Osteoblast (primary cell): ENCODE measurements at regions not wholly inside any gene's neighbourhood (a gene's known extent, or its start where the extent isn't known, plus 50 kb on each side); places are given as distances from the start of the nearest gene placed in this dataset.

ENCODE experiments used
- DNase-seq: peaks from one replicate; pipeline ENCODE4 v3.0.0; 2011; ENCODE audit warnings: low spot score, mixed read lengths; ENCODE audit not compliant: insufficient read length; ENCODE audit errors: missing footprints
- H2AFZ ChIP-seq: 2 replicates; pipeline ENCODE4 v1.6.0; 2011; ENCODE audit warnings: mild to moderate bottlenecking, low read length
- H3K27ac ChIP-seq: 2 replicates; pipeline ENCODE4 v1.5.1; 2011; ENCODE audit warnings: mild to moderate bottlenecking, low read depth, low read length, moderate library complexity
- H3K27me3 ChIP-seq: 2 replicates; pipeline ENCODE4 v1.6.0; 2012; ENCODE audit warnings: mild to moderate bottlenecking, control low read depth, inconsistent platforms, low read length, moderate library complexity; ENCODE audit not compliant: insufficient read depth
- H3K36me3 ChIP-seq: 2 replicates; pipeline ENCODE4 v1.5.1; 2011; ENCODE audit warnings: mild to moderate bottlenecking, low read length, control low read depth, moderate library complexity; ENCODE audit not compliant: insufficient read depth
- H3K4me1 ChIP-seq: 2 replicates; pipeline ENCODE4 v1.5.1; 2011; ENCODE audit warnings: mild to moderate bottlenecking, low read length, control low read depth, moderate library complexity; ENCODE audit not compliant: insufficient read depth
- H3K4me2 ChIP-seq: 2 replicates; pipeline ENCODE4 v1.6.0; 2011; ENCODE audit warnings: mild to moderate bottlenecking, low read length; ENCODE audit not compliant: insufficient read depth
- H3K4me3 ChIP-seq: fragments of 200-600 bp; sonication (generic); 3 replicates; pipeline ENCODE4 v1.5.1; 2012; ENCODE audit warnings: mild to moderate bottlenecking, low read length, inconsistent platforms; ENCODE audit not compliant: insufficient read depth
- H3K79me2 ChIP-seq: 2 replicates; pipeline ENCODE4 v1.6.0; 2012; ENCODE audit warnings: mild to moderate bottlenecking, low read length, control low read depth, inconsistent platforms; ENCODE audit not compliant: insufficient read depth
- H3K9me3 ChIP-seq: 2 replicates; pipeline ENCODE4 v1.5.1; 2011; ENCODE audit warnings: low read depth, low read length, control low read depth
- H4K20me1 ChIP-seq: 2 replicates; pipeline ENCODE4 v1.6.0; 2012; ENCODE audit warnings: mild to moderate bottlenecking, low read length, control low read depth; ENCODE audit not compliant: insufficient read depth
- CTCF ChIP-seq: IDR thresholded peaks from 2 replicates; pipeline ENCODE4 v1.5.1; 2011; ENCODE audit warnings: mild to moderate bottlenecking, low read depth, low read length, moderate library complexity; ENCODE audit errors: extremely low read depth

DNA sequence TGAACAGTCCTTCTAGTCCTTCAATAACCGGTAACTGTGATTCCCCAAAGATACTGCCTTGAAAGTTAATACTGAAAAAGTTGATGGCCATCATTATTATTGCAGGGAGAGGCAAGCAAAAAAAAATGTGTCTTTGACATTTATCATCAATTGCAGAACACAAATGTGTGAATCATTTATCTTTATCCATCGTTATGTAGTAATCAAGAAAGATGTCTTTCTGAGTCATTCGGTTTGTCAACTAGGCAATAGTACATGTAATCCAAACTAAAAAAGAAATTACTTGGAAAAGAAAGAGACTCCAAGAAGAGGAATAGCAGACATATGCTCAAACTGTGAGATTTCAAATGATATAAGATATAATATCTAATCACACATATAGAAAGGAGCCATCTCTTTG, 473.0 kb downstream of the CETN3 start:
- no peaks in the 10 kb centered on the region for H3K36me3 ChIP-seq
- no peaks in the 10 kb centered on the region for H3K79me2 ChIP-seq
- H3K27ac ChIP-seq, result no peak overlapping the region
- H2AFZ ChIP-seq, result no peak overlapping the region
- H3K4me3 ChIP-seq, result no peak overlapping the region
- H3K4me2 ChIP-seq, result no peak overlapping the region
- no peaks in the 10 kb centered on the region for H3K4me1 ChIP-seq
- H3K9me3 ChIP-seq, result no peaks in the 10 kb centered on the region
- no peaks in the 10 kb centered on the region for H4K20me1 ChIP-seq
- TF ChIP-seq CTCF, result no peak
- DNase-seq, result no peak
- H3K27me3 ChIP-seq, result no peaks in the 10 kb centered on the region

DNA sequence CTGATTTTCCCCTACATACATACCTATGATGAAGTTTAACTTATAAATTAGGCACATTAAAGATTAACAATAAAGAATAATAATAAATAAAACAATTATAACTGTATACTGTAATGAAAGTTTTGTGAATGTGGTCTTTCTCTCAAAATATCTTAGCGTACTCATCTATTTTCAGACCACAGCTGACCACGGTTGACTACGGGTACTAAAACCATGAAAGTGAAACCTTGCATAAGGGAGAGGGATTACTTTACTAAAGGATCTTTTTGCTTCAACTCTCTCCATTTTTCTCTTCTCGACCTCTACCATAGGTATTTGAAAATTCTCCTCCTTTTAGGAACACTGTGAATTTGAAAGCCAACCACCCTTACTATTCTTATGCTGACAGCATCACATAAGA, 475.5 kb downstream of the CETN3 start:
- no peak overlapping the region for H3K4me3 ChIP-seq
- no peak for DNase-seq
- H3K27ac ChIP-seq, result no peak overlapping the region
- H2AFZ ChIP-seq, result no peak overlapping the region
- peaks cover 4% of the 10 kb centered on the region for H3K4me1 ChIP-seq
- no peaks in the 10 kb centered on the region for H3K36me3 ChIP-seq
- no peaks in the 10 kb centered on the region for H4K20me1 ChIP-seq
- H3K4me2 ChIP-seq, result no peak overlapping the region
- H3K27me3 ChIP-seq, result no peaks in the 10 kb centered on the region
- H3K9me3 ChIP-seq, result no peaks in the 10 kb centered on the region
- no peaks in the 10 kb centered on the region for H3K79me2 ChIP-seq
- no peak for TF ChIP-seq CTCF

GRCh38 chr5:89932771-89933181, 476.8 kb downstream of the CETN3 start:
- H3K4me1 ChIP-seq, result peaks cover 4% of the 10 kb centered on the region
- no peaks in the 10 kb centered on the region for H3K9me3 ChIP-seq
- H3K36me3 ChIP-seq, result no peaks in the 10 kb centered on the region
- H3K4me3 ChIP-seq, result no peak overlapping the region
- H3K27ac ChIP-seq, result no peak overlapping the region
- no peak for TF ChIP-seq CTCF
- no peaks in the 10 kb centered on the region for H3K79me2 ChIP-seq
- H3K4me2 ChIP-seq, result no peak overlapping the region
- H4K20me1 ChIP-seq, result no peaks in the 10 kb centered on the region
- H3K27me3 ChIP-seq, result no peaks in the 10 kb centered on the region
- no peak overlapping the region for H2AFZ ChIP-seq
- DNase-seq, result no peak

DNA sequence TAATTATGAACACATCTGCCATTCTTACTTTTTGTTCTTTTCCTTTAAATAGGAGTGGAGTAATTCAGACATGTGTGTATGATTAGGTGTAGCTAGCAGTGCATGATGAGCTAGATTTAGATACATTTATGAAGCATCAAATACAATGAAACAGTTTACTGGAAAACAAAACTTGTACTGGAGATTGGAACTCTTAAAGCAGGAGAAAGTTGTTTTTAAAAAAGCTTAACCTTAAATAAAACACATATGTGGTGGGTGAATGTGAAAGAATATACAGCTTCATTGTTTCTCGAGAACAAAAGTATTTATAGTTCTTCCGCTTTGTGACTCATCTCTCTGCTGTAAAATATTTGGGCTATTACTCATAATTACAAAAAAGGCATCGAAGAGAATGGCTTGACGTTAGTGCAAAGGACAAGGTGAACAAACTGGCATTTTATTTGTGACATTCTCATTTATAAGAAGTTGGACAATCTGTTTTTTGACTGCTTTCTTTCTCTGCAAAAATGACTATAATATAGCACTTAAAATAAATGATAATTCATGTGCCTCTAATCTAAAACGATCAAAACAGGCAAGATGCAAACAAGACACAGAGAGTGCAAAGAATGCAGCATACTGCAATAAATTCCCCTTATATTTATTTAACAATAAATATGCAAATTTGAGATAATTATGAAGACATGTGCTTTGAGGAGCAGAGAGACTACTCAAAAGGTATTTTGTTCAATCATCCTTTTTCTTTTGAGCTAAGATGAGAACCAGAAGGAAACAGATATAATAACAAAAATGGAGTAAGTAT, 478.8 kb downstream of the CETN3 start:
- Histone ChIP-seq H3K79me2 (no peaks in the 10 kb centered on the region), H3K4me2 (peak overlapping the region; percentile 69), H3K36me3 (no peaks in the 10 kb centered on the region), H3K27ac (peak overlapping the region; percentile 9), H3K4me3 (peak overlapping the region; percentile 35), H3K9me3 (no peaks in the 10 kb centered on the region), H4K20me1 (no peaks in the 10 kb centered on the region), H2AFZ (peak overlapping the region; percentile 16), H3K27me3 (no peaks in the 10 kb centered on the region), H3K4me1 (peaks cover 4% of the 10 kb centered on the region)
- no peak for DNase-seq
- TF ChIP-seq CTCF, result no peak
